Effector memory CD4-positive, alpha-beta T cell (primary cell): ENCODE measurements at regions not wholly inside any gene's neighbourhood (a gene's known extent, or its start where the extent isn't known, plus 50 kb on each side); places are given as distances from the start of the nearest gene placed in this dataset.

Experiments
- DNase-seq, 3 donors: peaks; one replicate each; pipeline ENCODE4 v3.0.0-alpha.2; 2020
- H3K27ac ChIP-seq: 2 replicates; pipeline ENCODE4 v1.7.0; 2013; ENCODE audit warnings: mild to moderate bottlenecking, low read length, moderate library complexity; ENCODE audit not compliant: insufficient read depth, poor library complexity, severe bottlenecking
- H3K27me3 ChIP-seq: replicated peaks from 2 replicates; pipeline ENCODE4 v1.7.0; 2013; ENCODE audit warnings: mild to moderate bottlenecking, low read length; ENCODE audit not compliant: insufficient read depth, control insufficient read depth, poor library complexity, severe bottlenecking
- H3K36me3 ChIP-seq: 2 replicates; pipeline ENCODE4 v1.7.0; 2013; ENCODE audit warnings: mild to moderate bottlenecking, low read length, moderate library complexity; ENCODE audit not compliant: control insufficient read depth, insufficient read depth
- H3K4me1 ChIP-seq: 2 replicates; pipeline ENCODE4 v1.7.0; 2013; ENCODE audit warnings: low read length, mild to moderate bottlenecking; ENCODE audit not compliant: control insufficient read depth, insufficient read depth, poor library complexity, severe bottlenecking
- H3K4me3 ChIP-seq: 2 replicates; pipeline ENCODE4 v1.7.0; 2013; ENCODE audit warnings: low read length, low read depth, mild to moderate bottlenecking; ENCODE audit not compliant: insufficient read depth, poor library complexity, severe bottlenecking
- H3K9me3 ChIP-seq: 2 replicates; pipeline ENCODE4 v1.7.0; 2013; ENCODE audit warnings: mild to moderate bottlenecking, low read length, moderate library complexity; ENCODE audit not compliant: control insufficient read depth

DNA sequence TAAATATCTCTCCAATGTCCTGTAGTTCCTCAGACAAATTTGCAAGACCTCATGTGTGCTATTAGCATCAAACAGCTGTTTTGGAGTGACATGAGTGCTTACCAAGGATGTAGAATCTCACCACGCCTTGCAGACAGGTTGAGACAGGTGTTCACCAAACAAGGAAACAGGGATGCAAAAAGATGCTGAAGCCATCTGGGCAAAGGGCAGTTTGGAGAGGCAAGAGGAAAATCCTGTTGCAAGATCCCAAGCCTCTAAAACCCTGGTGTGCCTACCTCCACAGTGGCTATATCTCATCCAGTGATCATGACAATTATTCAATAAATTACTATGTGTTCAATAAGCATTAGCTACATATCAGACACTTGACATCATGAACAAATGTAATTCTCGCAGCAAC, 373.7 kb downstream of the SOX9 start:
- Histone ChIP-seq H3K36me3 (no peaks in the 10 kb centered on the region), H3K9me3 (no peaks in the 10 kb centered on the region), H3K27me3 (no peaks in the 10 kb centered on the region), H3K27ac (no peak overlapping the region), H3K4me1 (no peaks in the 10 kb centered on the region), H3K4me3 (no peak overlapping the region)
- no peak for DNase-seq

DNA sequence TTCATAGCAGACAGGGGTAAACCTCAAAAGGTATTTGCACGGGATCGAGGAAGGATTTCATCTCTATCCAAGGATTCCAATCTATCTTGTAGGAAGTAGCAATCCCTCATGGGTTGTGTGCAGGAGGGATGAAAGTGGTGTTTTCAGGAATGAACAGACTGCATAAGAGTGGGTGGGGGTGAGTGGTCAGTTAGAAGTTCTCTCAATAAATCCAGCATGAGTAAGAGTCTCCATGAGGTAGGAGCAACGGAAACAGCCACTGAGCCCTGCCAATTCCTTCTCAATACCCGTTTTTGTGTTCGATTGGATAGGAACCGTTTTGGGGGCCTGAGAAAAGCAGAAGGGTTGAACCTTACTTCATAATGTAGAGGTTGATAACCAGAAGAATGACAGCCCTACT, 375.6 kb downstream of the SOX9 start:
- no peak for DNase-seq
- H3K27me3 ChIP-seq, result no peaks in the 10 kb centered on the region
- no peak overlapping the region for H3K4me3 ChIP-seq
- H3K27ac ChIP-seq, result no peak overlapping the region
- H3K36me3 ChIP-seq, result no peaks in the 10 kb centered on the region
- H3K9me3 ChIP-seq, result no peaks in the 10 kb centered on the region
- H3K4me1 ChIP-seq, result no peaks in the 10 kb centered on the region

DNA sequence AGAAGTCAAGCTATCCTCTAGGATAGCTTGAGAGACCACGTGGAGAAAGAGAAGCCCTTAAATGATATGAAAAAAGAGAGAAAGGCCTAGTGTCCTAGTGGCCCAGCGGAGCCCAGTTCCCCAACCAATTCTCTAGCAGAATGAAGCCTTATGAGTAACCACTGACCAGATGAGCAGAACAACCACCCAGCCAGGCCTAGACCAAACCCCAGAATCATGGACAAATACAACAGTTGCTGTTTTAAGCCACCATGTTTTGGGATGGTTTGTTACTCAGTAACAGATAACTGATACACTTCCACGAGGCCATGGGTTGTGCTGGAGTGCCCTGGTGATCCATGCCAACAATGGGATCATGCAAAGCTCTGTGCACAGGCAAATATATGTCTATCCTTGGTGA, 377.1 kb downstream of the SOX9 start:
- H3K4me1 ChIP-seq, result no peaks in the 10 kb centered on the region

DNA sequence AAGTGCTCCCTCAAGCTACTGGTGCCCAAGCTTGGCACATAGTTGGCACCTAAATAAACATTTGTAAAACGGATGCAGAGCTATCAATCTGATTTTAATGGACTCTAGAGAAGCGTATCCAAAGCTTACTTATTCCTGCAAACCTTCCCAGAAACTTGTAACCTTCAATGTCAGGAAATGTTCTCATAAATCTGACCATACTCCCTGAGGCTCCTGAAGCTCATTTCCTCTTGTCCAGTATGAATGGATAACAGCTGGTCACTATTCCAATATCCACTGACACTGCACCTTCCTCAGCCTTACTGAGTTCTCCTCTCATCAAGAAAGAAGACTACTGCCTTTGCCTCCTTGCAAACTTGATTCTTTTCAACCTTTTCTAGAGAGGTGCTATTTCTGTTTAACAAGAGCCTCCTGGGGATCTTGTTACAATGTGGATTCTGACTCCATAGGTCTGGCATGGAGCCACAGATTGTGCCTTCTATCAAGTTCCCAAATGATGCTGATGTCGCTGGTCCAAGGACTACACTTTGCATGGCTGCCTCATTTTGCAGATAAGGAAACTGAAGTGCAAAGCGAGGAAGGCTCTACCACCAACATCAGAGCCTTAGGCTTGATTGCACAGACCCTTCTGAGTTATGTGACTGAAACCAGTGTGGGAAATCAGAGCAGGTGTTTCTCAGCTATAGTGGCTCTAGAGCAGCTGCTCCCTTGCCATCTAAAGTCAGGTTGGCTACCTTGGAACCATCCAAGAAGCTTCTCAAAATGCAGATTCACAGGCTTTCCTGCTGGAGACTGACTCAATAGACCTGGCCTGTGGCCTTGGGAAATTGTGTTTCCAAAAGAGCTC, 377.8 kb downstream of the SOX9 start:
- H3K36me3 ChIP-seq, result no peaks in the 10 kb centered on the region
- H3K4me1 ChIP-seq, result no peaks in the 10 kb centered on the region
- no peaks in the 10 kb centered on the region for H3K27me3 ChIP-seq
- H3K9me3 ChIP-seq, result no peaks in the 10 kb centered on the region
- H3K4me3 ChIP-seq, result no peak overlapping the region
- H3K27ac ChIP-seq, result no peak overlapping the region
- no peak for DNase-seq

More for the DNA sequence above, 377.1 kb downstream of the SOX9 start:
- no peak overlapping the region for H3K4me3 ChIP-seq
- no peaks in the 10 kb centered on the region for H3K27me3 ChIP-seq
- DNase-seq, result no peak
- no peak overlapping the region for H3K27ac ChIP-seq
- H3K36me3 ChIP-seq, result no peaks in the 10 kb centered on the region
- no peaks in the 10 kb centered on the region for H3K9me3 ChIP-seq

- no peak overlapping the region for H3K4me3 ChIP-seq
- H3K4me1 ChIP-seq, result no peaks in the 10 kb centered on the region
- H3K27ac ChIP-seq, result no peak overlapping the region
- no peaks in the 10 kb centered on the region for H3K9me3 ChIP-seq
- H3K36me3 ChIP-seq, result no peaks in the 10 kb centered on the region
- DNase-seq, result no peak
- no peaks in the 10 kb centered on the region for H3K27me3 ChIP-seq
These were observed 380.9 kb downstream of the SOX9 start for GRCh38 chr17:72501404-72502370.

GRCh38 chr17:72502371-72503341, 381.8 kb downstream of the SOX9 start:
- Histone ChIP-seq H3K27me3 (no peaks in the 10 kb centered on the region), H3K4me1 (no peaks in the 10 kb centered on the region), H3K27ac (no peak overlapping the region), H3K36me3 (no peaks in the 10 kb centered on the region), H3K4me3 (no peak overlapping the region), H3K9me3 (no peaks in the 10 kb centered on the region)
- no peak for DNase-seq

- Histone ChIP-seq H3K27me3 (no peaks in the 10 kb centered on the region), H3K4me1 (no peaks in the 10 kb centered on the region), H3K9me3 (no peaks in the 10 kb centered on the region), H3K4me3 (no peak overlapping the region), H3K27ac (no peak overlapping the region), H3K36me3 (no peaks in the 10 kb centered on the region)
- no peak for DNase-seq
These were observed 382.7 kb downstream of the SOX9 start for GRCh38 chr17:72503556-72503955.

DNA sequence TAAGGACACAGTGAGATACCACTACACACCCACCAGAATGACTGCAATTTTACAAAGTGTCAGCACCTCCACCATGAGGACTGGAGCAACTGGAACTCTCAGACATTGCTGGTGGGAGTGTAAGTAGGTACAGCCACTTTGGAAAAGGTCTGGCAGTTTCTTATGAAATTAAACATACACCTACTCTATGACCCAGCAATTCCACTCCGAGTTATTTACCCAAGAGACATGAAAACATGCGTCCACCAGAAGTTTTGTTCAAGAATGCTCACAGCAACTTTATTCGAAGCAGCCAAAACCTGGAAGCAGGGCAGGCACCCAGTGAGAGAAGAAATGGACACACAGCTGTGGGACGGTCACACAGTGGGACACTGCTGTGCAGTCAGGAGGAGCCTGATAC, 384.0 kb downstream of the SOX9 start:
- H3K27ac ChIP-seq, result no peak overlapping the region
- H3K9me3 ChIP-seq, result no peaks in the 10 kb centered on the region
- H3K4me1 ChIP-seq, result no peaks in the 10 kb centered on the region
- no peaks in the 10 kb centered on the region for H3K36me3 ChIP-seq
- no peak for DNase-seq
- no peak overlapping the region for H3K4me3 ChIP-seq
- no peaks in the 10 kb centered on the region for H3K27me3 ChIP-seq

- H3K4me3 ChIP-seq, result no peak overlapping the region
- H3K36me3 ChIP-seq, result no peaks in the 10 kb centered on the region
- no peak overlapping the region for H3K27ac ChIP-seq
- DNase-seq, result no peak
- no peaks in the 10 kb centered on the region for H3K27me3 ChIP-seq
- no peaks in the 10 kb centered on the region for H3K9me3 ChIP-seq
- no peaks in the 10 kb centered on the region for H3K4me1 ChIP-seq
These were observed 386.0 kb downstream of the SOX9 start for GRCh38 chr17:72506773-72507172.
